CD14-positive monocyte (primary cell): ENCODE measurements at regions not wholly inside any gene's neighbourhood (a gene's known extent, or its start where the extent isn't known, plus 50 kb on each side); places are given as distances from the start of the nearest gene placed in this dataset.

ENCODE experiments used
- DNase-seq, 3 donors: peaks; one replicate each; pipeline ENCODE4 v3.0.0-alpha.2; 2011 to 2022
- H2AFZ ChIP-seq: 2 replicates; pipeline ENCODE4 v1.6.0; 2012; ENCODE audit warnings: mild to moderate bottlenecking, low read depth, low read length, inconsistent platforms; ENCODE audit not compliant: insufficient read depth, poor library complexity, severe bottlenecking
- H3K27ac ChIP-seq, 2 donors: 1 replicate in 1 of 2; 2 replicates in 1 of 2; pipeline ENCODE4 v1.5.1; 2012 to 2013; ENCODE audit warnings: low read length in 2 of 2, control low read depth in 1 of 2, inconsistent platforms in 1 of 2, low read depth in 1 of 2, mild to moderate bottlenecking in 1 of 2
- H3K27me3 ChIP-seq, 2 donors: one replicate each; pipeline versions ENCODE4 v1.6.0 to v1.6.1; 2011 to 2013; ENCODE audit warnings: low read length in 2 of 2; ENCODE audit not compliant: control insufficient read depth in 2 of 2, insufficient read depth in 2 of 2
- H3K36me3 ChIP-seq, 2 donors: replicated peaks in 1 of 2; 1 replicate in 1 of 2; 2 replicates in 1 of 2; pipeline versions ENCODE4 v1.5.1 to v1.6.1; 2012 to 2013; ENCODE audit warnings: low read length in 2 of 2, control low read depth in 1 of 2, inconsistent platforms in 1 of 2, mild to moderate bottlenecking in 1 of 2; ENCODE audit not compliant: insufficient read depth in 2 of 2, control insufficient read depth in 1 of 2
- H3K4me1 ChIP-seq, 2 donors: 1 replicate in 1 of 2; 2 replicates in 1 of 2; pipeline versions ENCODE4 v1.5.1 to v1.6.1; 2012 to 2013; ENCODE audit warnings: low read length in 2 of 2, control low read depth in 1 of 2, inconsistent platforms in 1 of 2, mild to moderate bottlenecking in 1 of 2, moderate library complexity in 1 of 2; ENCODE audit not compliant: insufficient read depth in 2 of 2, control insufficient read depth in 1 of 2
- H3K4me2 ChIP-seq: replicated peaks from 2 replicates; pipeline ENCODE3; 2012; ENCODE audit warnings: low read length, moderate library complexity, mild to moderate bottlenecking; ENCODE audit not compliant: poor library complexity, severe bottlenecking; ENCODE audit errors: extremely low read depth
- H3K4me3 ChIP-seq, 3 experiments: fragments of 200-600 bp in 1 of 3; sonication (generic) in 1 of 3; replicated peaks in 1 of 3; 1 replicate in 2 of 3; 2 replicates in 1 of 3; pipeline ENCODE4 v1.5.1; 2011 to 2013; ENCODE audit warnings: low read length in 3 of 3, mild to moderate bottlenecking in 3 of 3, control low read depth in 2 of 3, low read depth in 2 of 3, inconsistent platforms in 1 of 3, moderate library complexity in 1 of 3
- H3K79me2 ChIP-seq: 2 replicates; pipeline ENCODE4 v1.6.0; 2012; ENCODE audit warnings: mild to moderate bottlenecking, control low read depth, inconsistent platforms, low read length, moderate library complexity; ENCODE audit not compliant: insufficient read depth
- H3K9ac ChIP-seq: 2 replicates; pipeline ENCODE4 v1.6.0; 2017; ENCODE audit warnings: low read length, mild to moderate bottlenecking; ENCODE audit not compliant: insufficient read depth, poor library complexity, severe bottlenecking
- H3K9me3 ChIP-seq, 2 donors: replicated peaks in 1 of 2; 1 replicate in 1 of 2; 2 replicates in 1 of 2; pipeline versions ENCODE4 v1.5.1 to v1.6.1; 2012 to 2013; ENCODE audit warnings: low read length in 2 of 2, control low read depth in 1 of 2; ENCODE audit not compliant: control insufficient read depth in 1 of 2, insufficient read depth in 1 of 2
- H4K20me1 ChIP-seq: 2 replicates; pipeline ENCODE4 v1.6.0; 2012; ENCODE audit warnings: mild to moderate bottlenecking, low read length, control low read depth, moderate library complexity; ENCODE audit not compliant: insufficient read depth
- H3K27ac Mint-ChIP-seq, 7 donors: one replicate each; pipeline ENCODE4 v1.8.0; 2020; ENCODE audit warnings: mild to moderate bottlenecking in 7 of 7, mixed read lengths in 7 of 7, moderate library complexity in 6 of 7, inconsistent platforms in 2 of 7
- H3K27me3 Mint-ChIP-seq, 3 donors: one replicate each; pipeline ENCODE4 v1.8.0; 2021 to 2022; ENCODE audit warnings: low read depth in 3 of 3, mild to moderate bottlenecking in 3 of 3, mixed read lengths in 3 of 3, moderate library complexity in 3 of 3, inconsistent platforms in 1 of 3
- H3K36me3 Mint-ChIP-seq, 2 donors: one replicate each; pipeline ENCODE4 v1.8.0; 2020; ENCODE audit warnings: mixed read lengths in 2 of 2, inconsistent platforms in 1 of 2, mild to moderate bottlenecking in 1 of 2
- H3K4me1 Mint-ChIP-seq: one replicate; pipeline ENCODE4 v1.8.0; 2020; ENCODE audit warnings: mild to moderate bottlenecking, mixed read lengths
- H3K4me3 Mint-ChIP-seq, 2 donors: one replicate each; pipeline ENCODE4 v1.8.0; 2020; ENCODE audit warnings: mild to moderate bottlenecking in 2 of 2, mixed read lengths in 2 of 2, moderate library complexity in 1 of 2
- H3K9me3 Mint-ChIP-seq, 7 donors: one replicate each; pipeline ENCODE4 v1.8.0; 2020 to 2022; ENCODE audit warnings: mixed read lengths in 7 of 7, mild to moderate bottlenecking in 6 of 7, moderate library complexity in 6 of 7, inconsistent platforms in 2 of 7
- CTCF ChIP-seq: fragments of 200-600 bp; IDR thresholded peaks from one replicate; pipeline ENCODE4 v1.8.0; 2022; ENCODE audit warnings: antibody characterized with exemption, mild to moderate bottlenecking
- WGBS: methylation state at CpG from one replicate; pipeline ENCODE4 v1.1.5; 2013; ENCODE audit warnings: missing lambda C conversion rate; ENCODE audit not compliant: insufficient coverage; 5-methylcytosine and 5-hydroxymethylcytosine counted together
- intact Hi-C, 2 donors: fragments of 100-400 bp; cut with micrococcal nuclease; formaldehyde crosslinking; loops; one replicate each; pipeline versions ENCODE4 v1.15.0 to v1.15.1; 2023

- WGBS = 79% methylated on average over 3 of the region's 3 CpGs
- intact Hi-C loops = no loop called here
- Histone ChIP-seq H3K4me3 (no peak overlapping the region), H3K9ac (no peak overlapping the region), H3K4me2 (no peak overlapping the region), H4K20me1 (no peaks in the 10 kb centered on the region), H2AFZ (no peak overlapping the region), H3K4me1 (no peaks in the 10 kb centered on the region), H3K27ac (no peak overlapping the region), H3K27me3 (no peaks in the 10 kb centered on the region), H3K79me2 (no peaks in the 10 kb centered on the region), H3K36me3 (no peaks in the 10 kb centered on the region), H3K9me3 (no peaks in the 10 kb centered on the region)
- peaks cover 0 to 7% (median 1%) of the 10 kb centered on the region in 7 donors for H3K9me3 Mint-ChIP-seq
- H3K36me3 Mint-ChIP-seq = no peaks in the 10 kb centered on the region
- no peak for DNase-seq
- H3K27me3 Mint-ChIP-seq = peaks cover 0 to 3% (median 0%) of the 10 kb centered on the region in 3 donors
- H3K27ac Mint-ChIP-seq = no peak overlapping the region
- no peak overlapping the region for H3K4me3 Mint-ChIP-seq
- TF ChIP-seq CTCF = no peak
- no peaks in the 10 kb centered on the region for H3K4me1 Mint-ChIP-seq
Observed at GRCh38 chr21:16205527-16205926, 475.7 kb downstream of the USP25 start.

- Histone ChIP-seq H3K9ac (no peak overlapping the region), H4K20me1 (no peaks in the 10 kb centered on the region), H3K4me1 (no peaks in the 10 kb centered on the region), H3K4me3 (no peak overlapping the region), H3K27me3 (no peaks in the 10 kb centered on the region), H3K4me2 (no peak overlapping the region), H2AFZ (no peak overlapping the region), H3K9me3 (no peaks in the 10 kb centered on the region), H3K79me2 (no peaks in the 10 kb centered on the region), H3K27ac (no peak overlapping the region), H3K36me3 (no peaks in the 10 kb centered on the region)
- intact Hi-C loops = no loop called here
- Mint-ChIP-seq H3K36me3 (no peaks in the 10 kb centered on the region), H3K9me3 (peaks cover 0 to 3% (median 0%) of the 10 kb centered on the region in 7 donors), H3K27ac (no peak overlapping the region), H3K4me1 (no peaks in the 10 kb centered on the region), H3K27me3 (peaks cover 0 to 3% (median 0%) of the 10 kb centered on the region in 3 donors), H3K4me3 (no peak overlapping the region)
- no peak for DNase-seq
- no peak for TF ChIP-seq CTCF
- 78% methylated on average over 4 of the region's 7 CpGs for WGBS
Observed at GRCh38 chr21:16211339-16212303, 481.8 kb downstream of the USP25 start.
